ENCODE measurements at regions not wholly inside any gene's neighbourhood (a gene's known extent, or its start where the extent isn't known, plus 50 kb on each side); places are given as distances from the start of the nearest gene placed in this dataset.

GRCh38 chr5:174925586-174925985 lies 201.2 kb downstream of the MSX2 start:
- no peak for TF ChIP-seq EZH2 (IDR thresholded peaks at IDR 0.05; ENCODE audit: borderline replicate concordance, low read depth, low read length, poor library complexity, severe bottlenecking)
- TF ChIP-seq CTCF (conservative IDR thresholded peaks at IDR 0.05; ENCODE audit: low read depth, low read length) = no peak

All from A673 (cell line).